ENCODE measurements at regions not wholly inside any gene's neighbourhood (a gene's known extent, or its start where the extent isn't known, plus 50 kb on each side); places are given as distances from the start of the nearest gene placed in this dataset.
"Not testable (repeated sequence)": the region's sequence is repeated elsewhere in the genome, so short reads cannot be mapped to it uniquely, and the experiment has no call there.

DNA sequence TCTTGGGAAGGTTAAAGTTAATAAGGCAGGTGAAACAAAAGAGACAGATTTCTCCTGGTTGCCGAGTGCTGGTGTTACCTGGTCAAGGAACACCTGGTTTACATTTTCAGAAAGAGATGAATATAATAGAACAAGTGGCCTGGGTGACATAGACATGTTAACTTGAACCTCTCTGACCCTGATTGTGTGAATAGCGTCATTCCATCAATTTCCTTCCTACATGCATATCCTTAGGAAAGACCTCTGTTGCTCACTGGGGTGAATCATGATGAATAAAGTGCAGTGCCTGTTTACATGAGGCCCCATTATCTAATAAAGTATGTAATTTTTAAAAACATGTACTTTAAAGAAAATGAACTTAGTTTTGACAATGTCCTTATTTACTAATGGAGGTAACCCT is 1822.9 kb upstream of the FLRT2 start:
- no peak overlapping the region for H3K4me3 ChIP-seq (ENCODE audit: low read length)
- no peak for DNase-seq (ENCODE audit: low read depth)
- TF ChIP-seq, protein P1, sequence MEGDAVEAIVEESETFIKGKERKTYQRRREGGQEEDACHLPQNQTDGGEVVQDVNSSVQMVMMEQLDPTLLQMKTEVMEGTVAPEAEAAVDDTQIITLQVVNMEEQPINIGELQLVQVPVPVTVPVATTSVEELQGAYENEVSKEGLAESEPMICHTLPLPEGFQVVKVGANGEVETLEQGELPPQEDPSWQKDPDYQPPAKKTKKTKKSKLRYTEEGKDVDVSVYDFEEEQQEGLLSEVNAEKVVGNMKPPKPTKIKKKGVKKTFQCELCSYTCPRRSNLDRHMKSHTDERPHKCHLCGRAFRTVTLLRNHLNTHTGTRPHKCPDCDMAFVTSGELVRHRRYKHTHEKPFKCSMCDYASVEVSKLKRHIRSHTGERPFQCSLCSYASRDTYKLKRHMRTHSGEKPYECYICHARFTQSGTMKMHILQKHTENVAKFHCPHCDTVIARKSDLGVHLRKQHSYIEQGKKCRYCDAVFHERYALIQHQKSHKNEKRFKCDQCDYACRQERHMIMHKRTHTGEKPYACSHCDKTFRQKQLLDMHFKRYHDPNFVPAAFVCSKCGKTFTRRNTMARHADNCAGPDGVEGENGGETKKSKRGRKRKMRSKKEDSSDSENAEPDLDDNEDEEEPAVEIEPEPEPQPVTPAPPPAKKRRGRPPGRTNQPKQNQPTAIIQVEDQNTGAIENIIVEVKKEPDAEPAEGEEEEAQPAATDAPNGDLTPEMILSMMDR (conservative IDR thresholded peaks at IDR 0.05; ENCODE audit: low read length) = no peak

DNA sequence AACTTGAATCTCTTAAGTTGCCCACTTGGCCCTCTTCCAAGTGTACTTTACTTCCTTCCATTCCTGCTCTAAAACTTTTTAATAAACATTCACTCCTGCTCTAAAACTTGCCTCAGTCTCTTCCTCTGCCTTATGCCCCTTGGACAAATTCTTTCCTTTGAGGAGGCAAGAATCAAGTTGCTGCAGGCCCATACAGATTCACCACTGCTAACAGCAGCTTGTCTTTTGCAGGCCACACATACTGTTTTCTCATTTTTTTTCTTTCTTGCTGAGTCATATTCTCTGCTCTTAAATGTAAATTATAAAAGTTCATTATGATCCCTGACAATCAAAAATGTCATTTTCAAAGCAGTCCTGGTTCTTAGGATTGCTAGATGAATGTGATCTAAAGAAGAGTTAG is 1820.8 kb upstream of the FLRT2 start:
- no peak overlapping the region for H3K4me3 ChIP-seq (ENCODE audit: low read length)
- no peak for DNase-seq (ENCODE audit: low read depth)
- TF ChIP-seq, protein P1 (conservative IDR thresholded peaks at IDR 0.05; ENCODE audit: low read length) = no peak

DNA sequence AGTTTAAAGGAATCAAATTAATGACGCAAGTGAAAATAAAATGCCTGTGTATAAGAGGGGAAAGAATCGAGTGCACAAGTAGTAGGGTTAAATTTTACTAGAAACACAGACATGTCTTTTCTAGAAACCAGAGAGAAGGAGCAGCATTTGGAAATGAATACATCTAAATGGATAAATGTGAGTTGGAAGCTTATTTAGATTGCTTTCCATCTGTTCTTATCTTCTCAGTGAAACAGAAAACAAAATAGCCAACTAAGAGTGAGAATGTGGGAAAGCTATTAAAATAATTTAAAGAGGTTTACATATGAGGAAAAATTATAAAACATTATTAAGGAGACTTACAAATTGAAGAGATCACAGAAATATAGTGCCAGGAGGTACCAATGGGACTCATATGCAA is 1818.9 kb upstream of the FLRT2 start:
- TF ChIP-seq, protein P1 (conservative IDR thresholded peaks at IDR 0.05; ENCODE audit: low read length) = no peak
- no peak for DNase-seq (ENCODE audit: low read depth)
- no peak overlapping the region for H3K4me3 ChIP-seq (ENCODE audit: low read length)

DNA sequence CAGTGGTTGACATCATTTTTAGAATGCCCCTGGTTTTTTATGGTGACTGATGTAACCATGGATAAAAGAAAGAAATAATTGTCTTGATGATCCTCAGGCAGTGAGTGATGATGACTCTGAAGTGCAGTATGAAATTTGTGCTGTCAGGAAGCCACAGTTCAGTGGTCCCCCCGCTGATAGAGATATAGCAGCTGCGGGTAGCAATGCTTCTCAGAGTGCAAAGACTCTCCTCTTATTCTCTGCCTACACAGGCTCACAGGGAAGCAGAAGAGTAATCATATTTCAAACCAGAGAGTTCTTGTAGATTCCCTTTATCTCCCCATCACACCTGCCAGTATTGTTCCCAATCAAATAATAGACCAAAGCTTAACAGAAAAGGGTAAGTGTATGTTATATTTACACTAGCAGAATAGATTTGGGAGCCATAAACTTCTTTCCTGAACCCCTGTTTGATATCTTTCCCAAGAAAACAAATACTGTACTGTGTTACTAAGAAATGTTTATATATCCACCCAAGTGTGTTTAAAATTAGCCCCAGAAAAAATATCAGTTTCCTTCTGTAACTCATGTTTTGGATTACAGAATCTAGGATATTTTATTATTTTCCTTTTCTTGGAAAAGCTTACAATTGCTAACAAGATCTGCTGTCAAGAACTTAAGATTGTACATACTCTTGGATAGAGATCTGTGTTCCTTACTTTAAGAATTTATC is 1817.4 kb upstream of the FLRT2 start:
- TF ChIP-seq, protein P1 (conservative IDR thresholded peaks at IDR 0.05; ENCODE audit: low read length) = no peak
- no peak overlapping the region for H3K4me3 ChIP-seq (ENCODE audit: low read length)
- DNase-seq (ENCODE audit: low read depth) = no peak

DNA sequence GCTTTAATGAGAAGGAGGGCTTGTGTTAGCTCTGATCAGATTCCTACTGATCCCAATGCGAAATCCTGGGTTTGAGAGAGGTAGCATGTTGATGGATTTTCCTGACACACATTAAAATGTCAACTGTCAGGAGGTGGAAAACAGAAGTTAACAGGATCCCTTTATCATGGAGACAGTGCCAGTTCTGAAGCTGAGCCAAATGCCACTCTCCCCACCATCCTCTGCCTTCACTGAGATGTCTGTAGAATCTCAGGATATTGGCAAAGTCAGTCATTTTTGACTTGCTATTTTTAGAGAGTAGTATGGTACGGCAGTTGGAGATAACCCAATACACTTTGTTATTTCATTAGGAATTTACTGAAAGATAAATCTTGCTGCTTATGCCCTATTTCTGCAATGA is 1816.2 kb upstream of the FLRT2 start:
- no peak for DNase-seq (ENCODE audit: low read depth)
- H3K4me3 ChIP-seq (ENCODE audit: low read length) = no peak overlapping the region
- TF ChIP-seq, protein P1 (conservative IDR thresholded peaks at IDR 0.05; ENCODE audit: low read length) = no peak

DNA sequence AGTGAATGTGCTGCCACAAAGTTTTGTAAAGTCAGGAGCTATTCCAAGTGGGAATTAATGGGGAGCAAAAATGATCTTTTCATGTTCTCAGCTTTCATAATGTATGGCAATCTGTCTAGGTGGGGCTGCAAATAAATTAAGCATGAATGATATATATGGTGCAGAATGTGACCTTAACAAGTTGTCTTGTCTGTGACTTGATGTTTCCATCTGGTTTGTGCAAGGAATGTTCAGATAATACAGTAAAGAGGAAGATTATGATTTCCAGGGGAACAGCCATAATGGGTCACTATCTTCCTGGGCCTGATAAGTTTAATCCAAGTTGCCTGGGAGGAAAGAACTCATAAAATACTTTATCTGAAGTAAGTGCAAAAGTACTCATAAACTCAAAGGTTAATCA is 1815.8 kb upstream of the FLRT2 start:
- no peak overlapping the region for H3K4me3 ChIP-seq (ENCODE audit: low read length)
- DNase-seq (ENCODE audit: low read depth) = no peak
- TF ChIP-seq, protein P1 (conservative IDR thresholded peaks at IDR 0.05; ENCODE audit: low read length) = no peak

DNA sequence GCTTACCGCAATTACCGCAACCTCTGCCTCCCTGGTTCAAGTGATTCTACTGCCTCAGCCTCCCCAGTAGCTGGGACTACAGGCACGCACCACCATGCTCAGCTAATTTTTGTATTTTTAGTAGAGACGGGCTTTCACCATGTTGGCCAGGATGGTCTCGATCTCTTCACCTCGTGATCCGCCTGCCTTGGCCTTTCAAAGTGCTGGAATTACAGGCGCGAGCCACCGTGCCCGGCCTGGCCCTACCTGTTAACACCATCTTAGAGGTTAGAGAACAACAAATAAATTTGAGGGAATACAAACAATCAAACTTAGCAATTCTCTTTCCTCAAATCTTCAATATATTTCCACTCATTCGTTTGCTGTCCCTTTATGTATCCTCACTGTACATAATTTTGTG is 1810.5 kb upstream of the FLRT2 start:
- DNase-seq (ENCODE audit: low read depth); H3K4me3 ChIP-seq (ENCODE audit: low read length): not testable (repeated sequence)
